OCI-LY7 (cell line): ENCODE measurements at regions not wholly inside any gene's neighbourhood (a gene's known extent, or its start where the extent isn't known, plus 50 kb on each side); places are given as distances from the start of the nearest gene placed in this dataset.

Experiments
- EZH2phosphoT487 ChIP-seq: fragments of 200-600 bp; sonication (generic); IDR thresholded peaks from 2 replicates; pipeline ENCODE4 v1.6.1; 2018; ENCODE audit warnings: low read depth, borderline replicate concordance, mild to moderate bottlenecking, mixed run types, antibody characterized with exemption, low read length, moderate library complexity, mixed read lengths
- TF ChIP-seq, protein P1 (sequence below): fragments of 200-600 bp; sonication (generic); conservative IDR thresholded peaks from 2 replicates; pipeline ENCODE4 v1.5.1; 2014; ENCODE audit warnings: mild to moderate bottlenecking, antibody characterized with exemption, low read length, moderate library complexity, mixed read lengths

DNA sequence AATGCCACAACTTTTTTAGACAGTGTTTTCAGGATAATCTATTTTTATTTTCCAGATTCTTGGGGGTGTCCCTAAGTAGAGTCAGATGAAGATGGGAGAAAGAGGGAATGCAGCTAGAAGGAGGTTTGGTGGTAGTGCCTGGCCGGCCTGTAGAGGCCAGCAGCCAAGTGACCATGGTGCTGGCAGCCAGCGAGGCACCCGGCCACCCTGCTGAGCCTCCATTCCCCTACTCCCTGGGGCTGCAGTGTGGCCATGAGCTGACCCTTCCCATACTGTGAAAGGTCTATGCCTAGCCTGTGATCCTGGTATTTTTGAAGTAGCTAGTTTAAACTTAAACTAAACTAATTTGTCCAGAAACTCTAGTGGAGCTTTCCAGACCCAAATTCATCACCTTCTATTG is 268.6 kb downstream of the CYRIA start:
- TF ChIP-seq, protein P1, sequence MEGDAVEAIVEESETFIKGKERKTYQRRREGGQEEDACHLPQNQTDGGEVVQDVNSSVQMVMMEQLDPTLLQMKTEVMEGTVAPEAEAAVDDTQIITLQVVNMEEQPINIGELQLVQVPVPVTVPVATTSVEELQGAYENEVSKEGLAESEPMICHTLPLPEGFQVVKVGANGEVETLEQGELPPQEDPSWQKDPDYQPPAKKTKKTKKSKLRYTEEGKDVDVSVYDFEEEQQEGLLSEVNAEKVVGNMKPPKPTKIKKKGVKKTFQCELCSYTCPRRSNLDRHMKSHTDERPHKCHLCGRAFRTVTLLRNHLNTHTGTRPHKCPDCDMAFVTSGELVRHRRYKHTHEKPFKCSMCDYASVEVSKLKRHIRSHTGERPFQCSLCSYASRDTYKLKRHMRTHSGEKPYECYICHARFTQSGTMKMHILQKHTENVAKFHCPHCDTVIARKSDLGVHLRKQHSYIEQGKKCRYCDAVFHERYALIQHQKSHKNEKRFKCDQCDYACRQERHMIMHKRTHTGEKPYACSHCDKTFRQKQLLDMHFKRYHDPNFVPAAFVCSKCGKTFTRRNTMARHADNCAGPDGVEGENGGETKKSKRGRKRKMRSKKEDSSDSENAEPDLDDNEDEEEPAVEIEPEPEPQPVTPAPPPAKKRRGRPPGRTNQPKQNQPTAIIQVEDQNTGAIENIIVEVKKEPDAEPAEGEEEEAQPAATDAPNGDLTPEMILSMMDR, result no peak
- no peak for TF ChIP-seq EZH2phosphoT487
